Panc1 (cell line): ENCODE measurements at regions not wholly inside any gene's neighbourhood (a gene's known extent, or its start where the extent isn't known, plus 50 kb on each side); places are given as distances from the start of the nearest gene placed in this dataset.
"Not testable (repeated sequence)": the region's sequence is repeated elsewhere in the genome, so short reads cannot be mapped to it uniquely, and the experiment has no call there.

Experiments used
- ATAC-seq: fragments of 200-7000 bp; cut with Tn5 transposase; 2 replicates; pipeline ENCODE4 v1.9.1; 2020; ENCODE audit warnings: mild to moderate bottlenecking, moderate library complexity
- BruUV-seq: library from RNA; stranded (reverse); fragments of 400-500 nt; replicated peaks from 2 replicates; lab custom pipeline; 2021; lab: Mats Ljungman, UMichigan
- CTCF ChIA-PET: fragments of 300-600 bp; sonication (Branson Sonifier 250); formaldehyde crosslinking; loops from one replicate; lab custom pipeline; 2022; ENCODE audit warnings: antibody characterized with exemption; lab: Charles Lee
- POLR2A ChIA-PET: fragments of 300-600 bp; sonication (Branson Sonifier 250); formaldehyde crosslinking; loops from one replicate; lab custom pipeline; 2022; ENCODE audit warnings: antibody characterized with exemption; lab: Charles Lee
- DNase-seq: peaks from one replicate; pipeline ENCODE4 v3.0.0-alpha.2; 2010; ENCODE audit warnings: low read depth, low spot score
- H3K27ac ChIP-seq: 2 replicates; pipeline ENCODE4 v1.5.1; 2011; ENCODE audit warnings: mild to moderate bottlenecking, low read length, inconsistent platforms
- H3K27me3 ChIP-seq: fragments of 200-500 bp; sonication (Bioruptor generic); 2 replicates; pipeline ENCODE4 v1.6.0; 2014; ENCODE audit warnings: low read length, inconsistent platforms; ENCODE audit not compliant: control insufficient read depth, insufficient read depth
- H3K36me3 ChIP-seq: fragments of 200-500 bp; sonication (Bioruptor generic); 2 replicates; pipeline ENCODE4 v1.5.1; 2014; ENCODE audit warnings: inconsistent platforms, mild to moderate bottlenecking, low read length, moderate library complexity; ENCODE audit not compliant: control insufficient read depth, insufficient read depth
- H3K4me1 ChIP-seq: 2 replicates; pipeline ENCODE4 v1.5.1; 2011; ENCODE audit warnings: inconsistent platforms, mild to moderate bottlenecking, low read length, moderate library complexity; ENCODE audit not compliant: control insufficient read depth, insufficient read depth
- H3K4me3 ChIP-seq, 2 experiments: 2 replicates each; pipeline ENCODE4 v1.5.1; 2011 to 2012; ENCODE audit warnings: low read depth in 2 of 2, low read length in 2 of 2, mild to moderate bottlenecking in 2 of 2, inconsistent platforms in 1 of 2, moderate library complexity in 1 of 2
- H3K9me3 ChIP-seq: fragments of 200-500 bp; sonication (Bioruptor generic); 2 replicates; pipeline ENCODE4 v1.5.1; 2014; ENCODE audit warnings: low read depth, mild to moderate bottlenecking, inconsistent platforms, low read length, moderate library complexity; ENCODE audit not compliant: control insufficient read depth, insufficient read depth
- CTCF ChIP-seq: fragments of 450-650 bp; IDR thresholded peaks from 2 replicates; pipeline ENCODE4 v1.5.1; 2017; ENCODE audit warnings: mild to moderate bottlenecking
- POLR2AphosphoS5 ChIP-seq: IDR thresholded peaks from 2 replicates; pipeline ENCODE4 v1.6.1; 2012; ENCODE audit warnings: mild to moderate bottlenecking, low read depth, low read length, moderate library complexity
- REST ChIP-seq, 2 experiments: IDR thresholded peaks; 2 replicates each; pipeline ENCODE4 v1.6.1; 2011 to 2012; ENCODE audit warnings: low read depth in 2 of 2, control low read depth in 1 of 2, low read length in 1 of 2, mild to moderate bottlenecking in 1 of 2, moderate library complexity in 1 of 2; ENCODE audit not compliant: insufficient read depth in 1 of 2
- SIN3A ChIP-seq: IDR thresholded peaks from 2 replicates; pipeline ENCODE4 v1.6.1; 2012; ENCODE audit warnings: low read depth, mild to moderate bottlenecking, low read length, moderate library complexity, borderline replicate concordance; ENCODE audit not compliant: insufficient read depth
- TCF7L2 ChIP-seq: IDR thresholded peaks from 2 replicates; pipeline ENCODE4 v1.6.1; 2011; ENCODE audit warnings: mild to moderate bottlenecking, low read depth, low read length, inconsistent platforms
- in situ Hi-C: cut with HindIII; loops from 2 replicates; pipeline ENCODE4 v1.10.0; 2016; ENCODE audit warnings: low sequenced_read_pairs, low pct_unique_long_range_greater_than_20kb
- intact Hi-C: fragments of 100-400 bp; cut with micrococcal nuclease; formaldehyde crosslinking; loops from one replicate; pipeline ENCODE4 v1.10.0; 2022; ENCODE audit not compliant: unreplicated experiment

GRCh38 chr15:53910236-53910849, 67.9 kb upstream of the UNC13C start:
- in situ Hi-C loops (no loop called here), intact Hi-C loops (no loop called here)
- ATAC-seq (peak; percentile 53), DNase-seq (no peak)
- no peaks in the 10 kb centered on the region for H3K36me3 ChIP-seq
- BruUV-seq = no TSS peak
- ChIA-PET POLR2A (no interaction called here), CTCF (no interaction called here)
- no peaks in the 10 kb centered on the region for H3K4me1 ChIP-seq
- no peak overlapping the region for H3K4me3 ChIP-seq
- TF ChIP-seq SIN3A (no peak), TCF7L2 (no peak), REST (IDR thresholded peaks at IDR 0.05; ENCODE audit: insufficient read depth in 1 of 2, low read depth in 2 of 2, low read length in 1 of 2) (no peak), CTCF (no peak), POLR2AphosphoS5 (no peak)
- H3K9me3 ChIP-seq = no peaks in the 10 kb centered on the region
- no peaks in the 10 kb centered on the region for H3K27me3 ChIP-seq
- no peak overlapping the region for H3K27ac ChIP-seq

- Histone ChIP-seq H3K36me3 (no peaks in the 10 kb centered on the region), H3K4me1 (no peaks in the 10 kb centered on the region), H3K27me3 (no peaks in the 10 kb centered on the region), H3K9me3 (no peaks in the 10 kb centered on the region), H3K4me3 (no peak overlapping the region), H3K27ac (no peak overlapping the region)
- DNase-seq (no peak), ATAC-seq (no peak)
- ChIA-PET POLR2A (no interaction called here), CTCF (no interaction called here)
- in situ Hi-C loops (no loop called here), intact Hi-C loops (no loop called here)
- no TSS peak for BruUV-seq
- TF ChIP-seq REST (IDR thresholded peaks at IDR 0.05; ENCODE audit: insufficient read depth in 1 of 2, low read depth in 2 of 2, low read length in 1 of 2) (no peak), TCF7L2 (no peak), POLR2AphosphoS5 (no peak), SIN3A (no peak)
These were observed 75.1 kb upstream of the UNC13C start for GRCh38 chr15:53903129-53903528.

- H3K4me3 ChIP-seq, H3K27me3 ChIP-seq, H3K36me3 ChIP-seq, H3K4me1 ChIP-seq, in situ Hi-C loops, DNase-seq, POLR2A ChIA-PET, intact Hi-C loops, CTCF ChIA-PET, BruUV-seq, ATAC-seq, H3K9me3 ChIP-seq, H3K27ac ChIP-seq: not testable (repeated sequence)
These were observed 84.8 kb upstream of the UNC13C start for GRCh38 chr15:53893468-53893867.
